ENCODE measurements at regions not wholly inside any gene's neighbourhood (a gene's known extent, or its start where the extent isn't known, plus 50 kb on each side); places are given as distances from the start of the nearest gene placed in this dataset.

GRCh38 chr18:35876243-35876642 is 96.2 kb upstream of the RMP24 start:
- TF ChIP-seq TAF1 (IDR thresholded peaks at IDR 0.05; ENCODE audit: low read depth, low read length) (no peak), POLR2AphosphoS5 (IDR thresholded peaks at IDR 0.05; ENCODE audit: low read depth, low read length) (no peak)

Data from GM12891 (cell line).